ENCODE measurements at regions not wholly inside any gene's neighbourhood (a gene's known extent, or its start where the extent isn't known, plus 50 kb on each side); places are given as distances from the start of the nearest gene placed in this dataset.

DNA sequence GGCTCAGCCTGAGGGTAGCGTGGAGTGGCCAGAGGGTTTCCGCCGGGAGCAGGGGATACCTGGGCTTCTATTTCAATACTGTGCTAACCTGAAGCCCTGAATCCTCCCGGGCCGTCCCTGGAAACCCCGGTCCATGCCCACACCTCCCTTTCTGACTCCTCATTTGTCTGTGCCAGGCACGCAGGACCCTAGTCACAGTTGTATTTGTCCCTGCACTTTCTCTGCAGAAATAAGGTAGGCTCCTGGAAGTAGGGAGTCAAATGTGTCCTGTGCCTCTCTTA is 418.8 kb upstream of the HS6ST1 start:
- DNase-seq (no peak), ATAC-seq (no peak), FAIRE-seq (no peak)
- H3K9me3 ChIP-seq, result no peaks in the 10 kb centered on the region
- TF ChIP-seq, protein P1, sequence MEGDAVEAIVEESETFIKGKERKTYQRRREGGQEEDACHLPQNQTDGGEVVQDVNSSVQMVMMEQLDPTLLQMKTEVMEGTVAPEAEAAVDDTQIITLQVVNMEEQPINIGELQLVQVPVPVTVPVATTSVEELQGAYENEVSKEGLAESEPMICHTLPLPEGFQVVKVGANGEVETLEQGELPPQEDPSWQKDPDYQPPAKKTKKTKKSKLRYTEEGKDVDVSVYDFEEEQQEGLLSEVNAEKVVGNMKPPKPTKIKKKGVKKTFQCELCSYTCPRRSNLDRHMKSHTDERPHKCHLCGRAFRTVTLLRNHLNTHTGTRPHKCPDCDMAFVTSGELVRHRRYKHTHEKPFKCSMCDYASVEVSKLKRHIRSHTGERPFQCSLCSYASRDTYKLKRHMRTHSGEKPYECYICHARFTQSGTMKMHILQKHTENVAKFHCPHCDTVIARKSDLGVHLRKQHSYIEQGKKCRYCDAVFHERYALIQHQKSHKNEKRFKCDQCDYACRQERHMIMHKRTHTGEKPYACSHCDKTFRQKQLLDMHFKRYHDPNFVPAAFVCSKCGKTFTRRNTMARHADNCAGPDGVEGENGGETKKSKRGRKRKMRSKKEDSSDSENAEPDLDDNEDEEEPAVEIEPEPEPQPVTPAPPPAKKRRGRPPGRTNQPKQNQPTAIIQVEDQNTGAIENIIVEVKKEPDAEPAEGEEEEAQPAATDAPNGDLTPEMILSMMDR (IDR thresholded peaks at IDR 0.05), result no peak
- peaks cover 0 to 12% (median 0%) of the 10 kb centered on the region in 3 donors for H3K4me1 ChIP-seq
- H3K36me3 ChIP-seq, result no peaks in the 10 kb centered on the region
- no peak overlapping the region for H3K27ac ChIP-seq
- H3K4me3 ChIP-seq, result no peak overlapping the region
- whole genome bisulfite sequencing, 2 donors, result 91 to 95% methylated on average over 7 of the region's 7 CpGs
- no peaks in the 10 kb centered on the region for H3K27me3 ChIP-seq
- intact Hi-C loops (cut with DNase I), result loop anchor here in 1 of 3 donors (10.0 kb wide), 1 partner anchor 497 kb away; no protein-coding TSS in a partner anchor

DNA sequence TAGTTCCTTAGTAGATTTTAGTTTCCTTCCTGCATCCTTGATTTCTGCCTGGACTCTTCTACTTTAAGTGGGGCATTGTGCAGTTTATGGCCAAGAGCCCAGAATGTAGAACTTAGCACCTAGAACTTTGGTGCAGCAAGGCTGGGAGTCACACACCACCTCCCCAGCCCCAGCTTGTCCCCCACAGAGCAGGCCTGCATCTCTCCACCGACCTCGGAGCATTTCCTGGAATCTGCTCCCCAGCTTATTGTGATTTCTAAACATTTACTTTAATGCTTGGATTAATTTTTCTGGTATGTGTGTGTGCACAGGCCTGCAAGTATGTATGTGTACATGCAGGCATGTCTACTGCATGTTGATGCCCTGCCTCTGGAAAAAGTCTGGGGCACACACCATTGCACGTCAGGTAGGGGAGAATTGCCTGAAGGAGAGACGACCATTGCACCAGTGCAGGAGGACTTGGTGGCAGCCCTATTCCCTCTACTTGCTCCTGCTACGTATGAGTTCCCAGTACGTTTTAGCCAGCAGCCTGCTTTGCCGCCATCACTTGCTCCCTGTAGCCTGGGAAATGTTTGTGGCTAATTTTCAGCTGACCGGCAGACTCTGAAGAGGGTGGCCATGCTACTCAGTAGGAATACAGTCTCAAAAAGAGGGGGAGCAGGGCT is 419.9 kb upstream of the HS6ST1 start:
- 84 to 85% methylated on average over 8 of the region's 8 CpGs for WGBS, 2 donors
- no peaks in the 10 kb centered on the region for H3K36me3 ChIP-seq
- DNase-seq, result no peak
- ATAC-seq, result no peak
- H3K4me3 ChIP-seq, result no peak overlapping the region
- FAIRE-seq, result no peak
- H3K27me3 ChIP-seq, result no peaks in the 10 kb centered on the region
- peaks cover 0 to 7% (median 0%) of the 10 kb centered on the region in 3 donors for H3K4me1 ChIP-seq
- intact Hi-C loops (cut with DNase I), result loop anchor here in 1 of 3 donors (10.0 kb wide), 1 partner anchor 496 kb away; no protein-coding TSS in a partner anchor
- TF ChIP-seq, protein P1 (IDR thresholded peaks at IDR 0.05), result no peak
- H3K27ac ChIP-seq, result no peak overlapping the region
- H3K9me3 ChIP-seq, result no peaks in the 10 kb centered on the region

DNA sequence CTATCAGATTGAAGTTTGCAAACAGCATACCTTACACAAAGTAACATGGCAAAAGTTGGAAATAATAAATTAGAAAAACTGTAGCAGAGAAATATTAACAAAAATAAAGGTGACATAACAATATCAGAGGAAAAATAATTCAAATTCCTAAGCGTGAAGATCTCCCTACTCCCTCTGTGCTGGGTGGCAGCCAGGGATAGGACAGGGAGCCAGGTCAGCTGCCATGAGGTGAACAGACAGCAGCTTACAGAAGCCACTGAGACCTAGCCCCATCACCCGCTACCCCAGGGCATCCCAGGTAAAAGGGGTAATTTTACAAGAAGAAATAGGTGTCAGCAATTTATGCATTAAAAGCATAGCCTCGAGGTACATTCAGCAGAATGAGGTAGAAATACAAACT is 423.8 kb upstream of the HS6ST1 start:
- TF ChIP-seq, protein P1 (IDR thresholded peaks at IDR 0.05), result no peak
- Histone ChIP-seq H3K36me3 (no peaks in the 10 kb centered on the region), H3K4me3 (no peak overlapping the region), H3K4me1 (peaks cover 0 to 25% (median 6%) of the 10 kb centered on the region in 3 donors), H3K27me3 (no peaks in the 10 kb centered on the region), H3K27ac (no peak overlapping the region), H3K9me3 (no peaks in the 10 kb centered on the region)
- intact Hi-C loops (cut with DNase I), result no loop called here
- no peak for ATAC-seq
- WGBS, 2 donors, result 76 to 80% methylated on average over 3 of the region's 3 CpGs
- no peak for FAIRE-seq
- no peak for DNase-seq

DNA sequence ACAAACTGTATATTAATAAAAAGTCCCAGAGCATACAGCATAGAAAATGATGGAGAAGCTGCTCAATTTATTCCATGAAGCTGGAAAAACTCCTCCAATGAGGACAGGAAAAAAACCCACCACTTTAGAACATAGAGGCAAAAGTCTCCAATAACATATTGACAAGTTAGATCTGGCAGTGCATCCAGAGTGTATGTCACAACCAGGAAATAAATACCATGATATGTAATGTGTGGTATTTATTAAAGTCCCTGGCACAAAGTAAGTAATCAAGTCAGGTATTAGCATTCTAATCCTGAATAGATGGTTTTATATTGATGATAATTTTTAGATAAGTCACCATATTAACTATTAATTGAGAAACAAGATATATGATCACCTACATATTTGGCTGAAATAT is 427.3 kb upstream of the HS6ST1 start:
- H3K27ac ChIP-seq, result peak overlapping the region in 2 of 4 donors; percentile 77 to 84
- intact Hi-C loops (cut with DNase I), result no loop called here
- DNase-seq (no peak), ATAC-seq (peak; percentile 66 to 81 (median 70)), FAIRE-seq (no peak)
- TF ChIP-seq, protein P1 (IDR thresholded peaks at IDR 0.05), result no peak
- H3K9me3 ChIP-seq, result no peaks in the 10 kb centered on the region
- no peaks in the 10 kb centered on the region for H3K36me3 ChIP-seq
- H3K4me3 ChIP-seq, result no peak overlapping the region
- H3K27me3 ChIP-seq, result no peaks in the 10 kb centered on the region
- H3K4me1 ChIP-seq, result peaks cover 0 to 31% (median 10%) of the 10 kb centered on the region in 3 donors

DNA sequence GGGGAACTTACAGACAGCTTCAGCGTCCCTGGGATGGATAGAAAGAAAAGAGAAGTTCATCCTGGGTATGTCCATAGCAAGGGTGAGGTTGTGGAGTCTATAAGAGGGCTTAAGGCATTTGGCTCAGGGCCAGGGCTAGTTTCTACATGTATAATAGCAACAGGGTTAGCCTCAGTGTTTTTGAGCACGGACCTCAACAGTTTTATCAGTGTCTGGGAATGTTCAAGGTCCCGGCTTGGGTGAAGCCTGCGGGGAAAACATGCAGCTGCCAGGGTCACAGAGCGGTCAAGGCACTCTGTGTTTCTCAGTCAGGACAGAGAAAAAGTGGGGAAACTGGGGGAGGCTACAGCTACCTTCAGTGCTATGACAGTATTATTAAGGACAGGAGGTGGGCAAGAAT is 427.7 kb upstream of the HS6ST1 start:
- 17 to 22% methylated on average over 5 of the region's 5 CpGs for WGBS, 2 donors
- intact Hi-C loops (cut with DNase I), result no loop called here
- peak; percentile 52 to 93 (median 78) for DNase-seq
- Histone ChIP-seq H3K27ac (peak overlapping the region in 2 of 4 donors; percentile 77 to 84), H3K27me3 (no peaks in the 10 kb centered on the region), H3K4me3 (no peak overlapping the region), H3K4me1 (peaks cover 0 to 35% (median 14%) of the 10 kb centered on the region in 3 donors), H3K9me3 (no peaks in the 10 kb centered on the region), H3K36me3 (no peaks in the 10 kb centered on the region)
- TF ChIP-seq, protein P1 (IDR thresholded peaks at IDR 0.05), result no peak
- FAIRE-seq, result no peak
- peak; percentile 92 to 96 (median 93) for ATAC-seq

All from pancreas (tissue), 10 donors.